ENCODE measurements at regions not wholly inside any gene's neighbourhood (a gene's known extent, or its start where the extent isn't known, plus 50 kb on each side); places are given as distances from the start of the nearest gene placed in this dataset.

DNA sequence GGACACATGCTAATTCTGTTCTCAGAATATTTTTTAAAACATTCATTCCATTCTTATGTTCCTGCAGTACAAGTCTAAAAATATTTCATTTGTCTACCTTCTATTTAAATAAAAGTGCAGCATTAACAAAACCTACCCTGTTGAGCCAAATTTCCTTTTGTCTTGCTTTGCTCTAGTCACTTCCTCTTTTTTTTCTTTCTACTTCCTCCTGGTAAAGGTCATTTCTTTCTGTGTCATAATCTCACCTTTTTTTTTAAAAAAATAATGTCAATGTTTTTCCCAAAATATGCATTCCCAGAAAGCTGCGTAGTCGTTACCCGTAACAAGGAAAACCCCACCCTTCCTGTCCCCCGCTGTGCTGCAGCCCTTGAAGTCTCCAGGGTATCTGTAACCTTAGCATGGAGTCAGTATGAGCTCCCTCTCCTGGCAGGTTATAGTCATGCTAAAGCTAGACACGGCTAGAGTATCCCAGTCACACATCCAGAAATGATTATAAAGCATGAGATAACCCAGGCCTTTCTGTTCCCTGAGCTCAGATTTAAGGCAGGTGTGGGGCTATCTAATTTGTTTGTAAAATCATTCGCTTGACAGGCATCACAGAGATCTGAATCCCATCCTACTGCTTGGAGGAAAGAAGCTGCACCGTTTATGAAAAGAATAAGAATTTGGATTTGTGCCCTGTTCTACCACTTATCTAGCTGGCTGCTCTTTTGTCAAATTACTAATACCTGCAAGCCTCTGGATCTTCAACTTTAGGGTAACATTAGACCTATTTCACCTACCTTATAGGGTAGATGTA is 51.1 kb upstream of the EED start:
- no peak overlapping the region for H3K4me3 ChIP-seq (ENCODE audit: low read depth, low read length)
- peak; percentile 72 for DNase-seq (ENCODE audit: low read depth)
- TF ChIP-seq, protein P1, sequence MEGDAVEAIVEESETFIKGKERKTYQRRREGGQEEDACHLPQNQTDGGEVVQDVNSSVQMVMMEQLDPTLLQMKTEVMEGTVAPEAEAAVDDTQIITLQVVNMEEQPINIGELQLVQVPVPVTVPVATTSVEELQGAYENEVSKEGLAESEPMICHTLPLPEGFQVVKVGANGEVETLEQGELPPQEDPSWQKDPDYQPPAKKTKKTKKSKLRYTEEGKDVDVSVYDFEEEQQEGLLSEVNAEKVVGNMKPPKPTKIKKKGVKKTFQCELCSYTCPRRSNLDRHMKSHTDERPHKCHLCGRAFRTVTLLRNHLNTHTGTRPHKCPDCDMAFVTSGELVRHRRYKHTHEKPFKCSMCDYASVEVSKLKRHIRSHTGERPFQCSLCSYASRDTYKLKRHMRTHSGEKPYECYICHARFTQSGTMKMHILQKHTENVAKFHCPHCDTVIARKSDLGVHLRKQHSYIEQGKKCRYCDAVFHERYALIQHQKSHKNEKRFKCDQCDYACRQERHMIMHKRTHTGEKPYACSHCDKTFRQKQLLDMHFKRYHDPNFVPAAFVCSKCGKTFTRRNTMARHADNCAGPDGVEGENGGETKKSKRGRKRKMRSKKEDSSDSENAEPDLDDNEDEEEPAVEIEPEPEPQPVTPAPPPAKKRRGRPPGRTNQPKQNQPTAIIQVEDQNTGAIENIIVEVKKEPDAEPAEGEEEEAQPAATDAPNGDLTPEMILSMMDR (IDR thresholded peaks at IDR 0.05; ENCODE audit: insufficient read depth, low read depth, low read length), result peak; percentile 84

DNA sequence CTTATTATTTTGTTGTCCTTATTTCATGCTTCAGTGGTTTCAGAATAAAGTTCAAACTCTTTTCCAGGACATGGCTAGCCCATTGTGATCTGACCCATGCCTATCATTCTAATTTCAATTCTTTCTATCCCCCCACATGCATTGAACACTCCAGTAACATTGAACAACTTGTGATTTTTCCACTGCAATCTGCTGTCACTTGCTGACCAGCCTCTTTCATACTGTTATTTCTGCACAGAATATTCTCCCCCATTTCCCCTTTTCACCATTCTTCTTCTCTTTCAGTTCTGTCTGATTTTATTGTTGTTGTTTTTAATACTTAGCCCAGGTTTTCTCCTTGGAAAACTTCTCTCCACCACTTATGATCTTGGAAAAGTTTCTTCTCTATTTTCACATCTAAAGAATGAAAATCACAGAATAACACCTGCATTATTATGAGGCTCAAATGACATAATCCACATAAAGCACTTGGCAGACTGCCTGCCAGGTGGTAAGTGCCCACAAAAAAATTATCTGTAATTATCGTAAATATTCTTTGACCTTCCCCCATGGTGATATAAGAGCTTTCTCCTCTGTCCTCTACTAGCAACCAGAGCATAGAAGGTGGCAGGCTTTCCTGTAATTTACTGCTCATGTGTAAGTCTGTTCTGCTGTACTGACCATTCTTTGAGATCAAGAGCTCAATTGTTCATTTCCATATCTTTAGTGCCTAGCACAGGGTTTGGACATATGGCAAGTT is 51.9 kb upstream of the EED start:
- TF ChIP-seq, protein P1 (IDR thresholded peaks at IDR 0.05; ENCODE audit: insufficient read depth, low read depth, low read length), result no peak
- DNase-seq (ENCODE audit: low read depth), result no peak
- H3K4me3 ChIP-seq (ENCODE audit: low read depth, low read length), result no peak overlapping the region

DNA sequence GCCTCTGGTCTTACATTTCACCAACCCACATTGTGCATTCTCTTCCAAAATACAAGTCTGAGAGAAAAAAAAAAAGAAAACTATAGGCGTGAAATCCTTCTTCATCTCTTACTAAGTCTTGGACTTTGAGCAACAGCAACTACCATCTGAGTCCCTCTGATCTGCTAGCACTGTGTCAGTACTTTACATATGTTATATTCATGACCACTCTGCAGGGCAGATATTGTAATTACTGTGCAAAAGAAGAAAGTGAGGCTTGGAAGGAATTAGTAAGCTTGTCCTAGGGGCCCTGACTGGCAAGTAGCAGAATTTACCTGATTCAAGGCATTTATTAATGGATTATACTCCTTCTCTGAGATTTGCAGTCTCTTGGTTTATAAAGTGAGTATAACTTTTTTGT is 52.7 kb upstream of the EED start:
- no peak overlapping the region for H3K4me3 ChIP-seq (ENCODE audit: low read depth, low read length)
- TF ChIP-seq, protein P1 (IDR thresholded peaks at IDR 0.05; ENCODE audit: insufficient read depth, low read depth, low read length), result no peak
- DNase-seq (ENCODE audit: low read depth), result no peak

DNA sequence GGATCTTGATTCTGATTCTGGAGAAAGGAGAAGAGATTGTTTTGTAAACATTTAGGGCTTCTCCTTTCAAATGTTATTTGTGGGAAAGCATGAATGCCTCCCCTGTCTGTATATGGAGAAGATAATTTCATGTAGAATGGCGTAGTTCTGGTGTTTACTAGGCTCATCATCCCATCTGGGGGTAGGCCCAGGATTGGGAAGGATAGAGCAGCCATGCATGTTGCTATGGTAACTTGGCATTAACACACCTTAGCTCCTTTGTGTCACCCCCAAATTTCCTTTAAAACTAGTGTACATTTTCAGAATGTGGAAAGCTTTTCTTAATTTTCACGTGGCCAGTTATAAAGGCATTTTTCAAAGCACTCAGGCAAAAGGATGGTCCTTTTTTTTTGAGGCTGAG is 57.5 kb upstream of the EED start:
- no peak for DNase-seq (ENCODE audit: low read depth)
- TF ChIP-seq, protein P1 (IDR thresholded peaks at IDR 0.05; ENCODE audit: insufficient read depth, low read depth, low read length), result no peak
- no peak overlapping the region for H3K4me3 ChIP-seq (ENCODE audit: low read depth, low read length)

DNA sequence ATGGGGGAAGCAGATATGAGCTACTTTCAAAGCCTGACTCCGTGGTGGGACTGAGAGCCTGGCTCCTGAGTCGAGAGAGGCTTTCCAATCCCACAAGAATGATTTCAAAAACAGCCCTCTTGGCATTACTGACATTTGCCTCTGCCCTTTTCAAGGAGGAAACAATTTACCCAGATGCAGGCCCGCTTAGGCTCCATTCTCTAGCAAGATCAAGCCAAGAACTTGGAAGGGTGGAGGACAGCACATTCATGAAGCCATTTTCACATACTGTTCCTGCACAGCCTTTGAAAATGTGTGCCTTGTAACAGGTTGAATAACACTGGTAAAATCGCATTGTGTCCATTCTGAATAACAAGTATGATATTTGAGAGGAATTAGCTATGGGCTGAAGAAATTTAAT is 58.2 kb upstream of the EED start:
- TF ChIP-seq, protein P1 (IDR thresholded peaks at IDR 0.05; ENCODE audit: insufficient read depth, low read depth, low read length), result no peak

DNA sequence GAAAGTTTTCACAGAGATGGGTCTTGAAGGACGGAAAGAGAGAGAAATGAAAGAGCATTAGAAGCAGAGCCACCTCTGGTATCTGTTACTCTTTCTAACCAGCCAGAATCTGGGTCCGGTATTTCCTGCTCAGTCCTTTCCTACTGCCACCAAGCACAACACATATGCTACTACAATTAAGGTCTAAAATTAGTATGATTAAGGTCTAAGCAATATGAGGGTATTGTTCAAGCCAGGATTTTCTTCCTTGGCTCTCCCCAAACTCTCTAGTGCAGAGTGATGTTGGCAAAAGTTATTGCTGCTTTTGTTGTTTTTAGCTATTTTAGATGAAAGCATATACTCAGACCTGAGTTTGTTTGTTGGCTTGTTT is 59.2 kb upstream of the EED start:
- DNase-seq (ENCODE audit: low read depth), result no peak
- TF ChIP-seq, protein P1 (IDR thresholded peaks at IDR 0.05; ENCODE audit: insufficient read depth, low read depth, low read length), result no peak
- H3K4me3 ChIP-seq (ENCODE audit: low read depth, low read length), result no peak overlapping the region

More for the DNA sequence above, 58.2 kb upstream of the EED start:
- H3K4me3 ChIP-seq (ENCODE audit: low read depth, low read length), result no peak overlapping the region
- no peak for DNase-seq (ENCODE audit: low read depth)
